GM12878 (cell line): ENCODE measurements at regions not wholly inside any gene's neighbourhood (a gene's known extent, or its start where the extent isn't known, plus 50 kb on each side); places are given as distances from the start of the nearest gene placed in this dataset.

Experiments
- ATAC-seq: fragments of 200-7000 bp; cut with Tn5 transposase; 3 replicates; pipeline ENCODE4 v1.9.1; 2020; ENCODE audit warnings: mild to moderate bottlenecking, moderate library complexity
- BruUV-seq: library from RNA; stranded (reverse); fragments of 400-500 nt; replicated peaks from 2 replicates; lab custom pipeline; 2021; lab: Mats Ljungman, UMichigan
- CTCF ChIA-PET: fragments of 300-600 bp; sonication (Branson Sonifier 250); formaldehyde crosslinking; extraction: SDS; loops from one replicate; lab custom pipeline; 2021; ENCODE audit warnings: inconsistent platforms; lab: Yijun Ruan, JAX
- POLR2A ChIA-PET: fragments of 350-600 bp; formaldehyde crosslinking; extraction: SDS; loops from one replicate; lab custom pipeline; 2021; ENCODE audit warnings: inconsistent platforms; lab: Charles Lee
- RAD21 ChIA-PET: fragments of 300-600 bp; sonication (Branson Sonifier 250); formaldehyde crosslinking; loops from one replicate; lab custom pipeline; 2023; ENCODE audit warnings: antibody characterized with exemption; ENCODE audit not compliant: unreplicated experiment; lab: Charles Lee
- SMC1A ChIA-PET: fragments of 300-600 bp; sonication (Branson Sonifier 250); formaldehyde crosslinking; loops from one replicate; lab custom pipeline; 2023; ENCODE audit not compliant: unreplicated experiment, uncharacterized antibody; lab: Charles Lee
- DNase-seq: peaks from one replicate; pipeline ENCODE4 v3.0.0-alpha.2; 2011; ENCODE audit warnings: low read depth, low spot score
- FAIRE-seq: peaks from 3 replicates; lab custom pipeline; 2011; peaks lifted over from hg19 to GRCh38; lab: Jason Lieb, UNC
- H2AFZ ChIP-seq: 2 replicates; pipeline ENCODE4 v1.6.0; 2011; ENCODE audit warnings: low read depth, low read length, control low read depth; ENCODE audit not compliant: control insufficient read depth
- H3K27ac ChIP-seq: 2 replicates; pipeline ENCODE4 v1.5.1; 2011; ENCODE audit warnings: control low read depth; ENCODE audit not compliant: control insufficient read depth, insufficient read depth
- H3K27me3 ChIP-seq, 2 experiments: replicated peaks in 1 of 2; 2 replicates each; pipeline versions ENCODE4 v1.6.0 to v1.6.1; 2011; ENCODE audit warnings: low read length in 1 of 2; ENCODE audit not compliant: control insufficient read depth in 2 of 2, insufficient read depth in 2 of 2
- H3K36me3 ChIP-seq, 2 experiments: 2 replicates each; pipeline ENCODE4 v1.5.1; 2011; ENCODE audit warnings: low read length in 1 of 2; ENCODE audit not compliant: control insufficient read depth in 2 of 2, insufficient read depth in 2 of 2
- H3K4me1 ChIP-seq: 2 replicates; pipeline ENCODE4 v1.6.1; 2011; ENCODE audit warnings: mild to moderate bottlenecking, low read length, moderate library complexity, mixed read lengths; ENCODE audit not compliant: control insufficient read depth, insufficient read depth
- H3K4me2 ChIP-seq: 2 replicates; pipeline ENCODE4 v1.6.0; 2011; ENCODE audit warnings: control low read depth; ENCODE audit not compliant: control insufficient read depth, insufficient read depth
- H3K4me3 ChIP-seq: fragments of 200-600 bp; sonication (generic); 2 replicates; pipeline ENCODE4 v1.5.1; 2016
- H3K79me2 ChIP-seq: 2 replicates; pipeline ENCODE4 v1.6.0; 2011; ENCODE audit warnings: low read length; ENCODE audit not compliant: control insufficient read depth, insufficient read depth
- H3K9ac ChIP-seq: 2 replicates; pipeline ENCODE4 v1.8.0; 2011; ENCODE audit warnings: low read length, control low read depth, mixed read lengths; ENCODE audit not compliant: control insufficient read depth, insufficient read depth
- H3K9me3 ChIP-seq: replicated peaks from 3 replicates; pipeline ENCODE4 v1.5.1; 2011; ENCODE audit warnings: mild to moderate bottlenecking, low read length; ENCODE audit not compliant: control insufficient read depth, insufficient read depth
- H4K20me1 ChIP-seq: 2 replicates; pipeline ENCODE4 v1.6.0; 2011; ENCODE audit not compliant: control insufficient read depth, insufficient read depth
- BACH1 ChIP-seq: fragments of 450-650 bp; IDR thresholded peaks from 2 replicates; pipeline ENCODE4 v1.6.1; 2017; ENCODE audit warnings: mild to moderate bottlenecking, borderline replicate concordance
- CHD2 ChIP-seq: IDR thresholded peaks from 2 replicates; pipeline ENCODE4 v1.6.1; 2011; ENCODE audit warnings: low read depth, low read length, improper control_type of control experiment, borderline replicate concordance
- CTCF ChIP-seq, 3 experiments: IDR thresholded peaks in 2 of 3; conservative IDR thresholded peaks in 1 of 3; 2 replicates each; pipeline ENCODE4 v1.5.1; 2011; ENCODE audit warnings: low read depth in 3 of 3, low read length in 3 of 3, mild to moderate bottlenecking in 3 of 3, control low read depth in 2 of 3, moderate library complexity in 2 of 3, inconsistent platforms in 1 of 3, mixed read lengths in 1 of 3; ENCODE audit not compliant: control insufficient read depth in 2 of 3, insufficient read depth in 1 of 3; ENCODE audit errors: extremely low read depth in 1 of 3
- EGR1 ChIP-seq, 2 experiments: IDR thresholded peaks; 1 replicate in 1 of 2; 2 replicates in 1 of 2; pipeline ENCODE4 v1.6.1; 2011 to 2012; ENCODE audit warnings: low read depth in 2 of 2, low read length in 2 of 2, borderline replicate concordance in 1 of 2, mild to moderate bottlenecking in 1 of 2, moderate library complexity in 1 of 2
- MEF2A ChIP-seq: IDR thresholded peaks from 2 replicates; pipeline ENCODE4 v1.6.1; 2011; ENCODE audit warnings: low read depth, mild to moderate bottlenecking, low read length, moderate library complexity; ENCODE audit not compliant: insufficient read depth
- MYB ChIP-seq: fragments of 150-350 bp; IDR thresholded peaks from 2 replicates; pipeline ENCODE4 v1.6.1; 2014; ENCODE audit warnings: mild to moderate bottlenecking, low read depth, low read length, borderline replicate concordance
- MYC ChIP-seq: IDR thresholded peaks from 2 replicates; pipeline ENCODE4 v1.6.1; 2011; ENCODE audit warnings: mild to moderate bottlenecking, low read length, moderate library complexity, inconsistent platforms; ENCODE audit not compliant: insufficient read depth, insufficient replicate concordance, insufficient read length, severe bottlenecking
- NFXL1 ChIP-seq: fragments of 450-650 bp; IDR thresholded peaks from 2 replicates; pipeline ENCODE4 v1.6.1; 2017; ENCODE audit warnings: antibody characterized with exemption, mild to moderate bottlenecking, borderline replicate concordance
- NR2F1 ChIP-seq: fragments of 450-650 bp; conservative IDR thresholded peaks from 2 replicates; pipeline ENCODE4 v1.6.1; 2017; ENCODE audit warnings: mild to moderate bottlenecking
- PBX3 ChIP-seq: IDR thresholded peaks from 2 replicates; pipeline ENCODE4 v1.6.1; 2011; ENCODE audit warnings: mild to moderate bottlenecking, low read depth, low read length, moderate library complexity; ENCODE audit not compliant: insufficient replicate concordance
- RBBP5 ChIP-seq: fragments of 200-600 bp; sonication (generic); conservative IDR thresholded peaks from 2 replicates; pipeline ENCODE4 v1.6.1; 2016
- RFX5 ChIP-seq: IDR thresholded peaks from 2 replicates; pipeline ENCODE4 v1.6.1; 2011; ENCODE audit warnings: low read depth, low read length, improper control_type of control experiment
- SIX5 ChIP-seq: IDR thresholded peaks from 2 replicates; pipeline ENCODE4 v1.6.1; 2011; ENCODE audit warnings: mild to moderate bottlenecking, low read depth, low read length, moderate library complexity; ENCODE audit not compliant: severe bottlenecking
- STAT1 ChIP-seq: fragments of 450-650 bp; conservative IDR thresholded peaks from 2 replicates; pipeline ENCODE4 v1.6.1; 2014; ENCODE audit warnings: antibody characterized with exemption, mild to moderate bottlenecking
- SUZ12 ChIP-seq: fragments of 200-600 bp; sonication (generic); IDR thresholded peaks from one replicate; pipeline ENCODE4 v1.6.1; 2018; ENCODE audit warnings: antibody characterized with exemption, mild to moderate bottlenecking; ENCODE audit not compliant: unreplicated experiment
- TAF1 ChIP-seq: IDR thresholded peaks from 2 replicates; pipeline ENCODE4 v1.6.1; 2011; ENCODE audit warnings: mild to moderate bottlenecking, low read depth, low read length, borderline replicate concordance
- USF2 ChIP-seq: IDR thresholded peaks from 2 replicates; pipeline ENCODE4 v1.6.1; 2011; ENCODE audit warnings: low read depth, low read length, improper control_type of control experiment, borderline replicate concordance
- YY1 ChIP-seq: IDR thresholded peaks from 2 replicates; pipeline ENCODE4 v1.6.1; 2011; ENCODE audit warnings: low read depth, mild to moderate bottlenecking, low read length
- WGBS: methylation state at CpG from one replicate; pipeline ENCODE4 v1.1.6; 2016; ENCODE audit warnings: low lambda C conversion rate; ENCODE audit not compliant: insufficient replicate concordance, insufficient coverage; ENCODE audit errors: missing lambda C conversion rate; 5-methylcytosine and 5-hydroxymethylcytosine counted together
- in situ Hi-C: fragments of 300-500 bp; cut with MboI; formaldehyde crosslinking; loops from 9 replicates; pipeline ENCODE4 v1.14.3; 2018; ENCODE audit warnings: mixed read lengths
- intact Hi-C: fragments of 100-400 bp; cut with micrococcal nuclease; formaldehyde crosslinking; loops from one replicate; pipeline ENCODE4 v1.14.2; 2022; ENCODE audit not compliant: unreplicated experiment
- TF ChIP-seq, protein P1 (sequence below): fragments of 450-650 bp; IDR thresholded peaks from 2 replicates; pipeline ENCODE4 v1.6.1; 2017; ENCODE audit warnings: mild to moderate bottlenecking

DNA sequence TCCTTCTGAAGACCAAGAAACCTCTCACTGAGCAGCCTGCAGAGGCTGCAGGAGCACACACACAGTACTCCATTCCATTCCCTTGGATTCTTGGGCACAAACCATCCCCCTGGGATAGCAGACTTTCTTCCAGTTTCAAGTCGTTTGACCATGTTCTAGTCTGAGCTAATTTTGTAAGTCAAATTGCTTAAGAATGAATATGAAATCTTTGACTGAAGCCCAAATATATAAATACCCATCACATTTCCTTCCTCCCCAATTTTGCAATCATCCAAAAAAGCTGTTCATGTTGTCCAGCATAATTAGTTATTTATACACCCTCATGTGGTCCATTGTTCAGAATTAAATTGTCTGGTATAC lies 231.2 kb upstream of the TPRG1 start:
- WGBS, result 0% methylated on average over 1 of the region's 1 CpG
- Histone ChIP-seq H3K9ac (no peak overlapping the region), H3K4me2 (no peak overlapping the region), H2AFZ (no peak overlapping the region), H3K9me3 (no peaks in the 10 kb centered on the region), H3K27me3 (peaks cover 0 to 5% of the 10 kb centered on the region in 2 experiments; a peak in 1 of 4 replicates), H3K79me2 (no peaks in the 10 kb centered on the region), H4K20me1 (no peaks in the 10 kb centered on the region), H3K4me1 (no peaks in the 10 kb centered on the region), H3K4me3 (no peak overlapping the region), H3K36me3 (no peaks in the 10 kb centered on the region), H3K27ac (no peak overlapping the region)
- ChIA-PET CTCF (interaction anchor here (7.4 kb wide), 1 partner anchor 14 kb away, joined by 64 read pairs; no protein-coding TSS in a partner anchor), RAD21 (no interaction called here), POLR2A (no interaction called here), SMC1A (no interaction called here)
- ATAC-seq (no peak), DNase-seq (no peak), FAIRE-seq (no peak)
- TF ChIP-seq RFX5, result no peak
- TF ChIP-seq YY1, result no peak
- TF ChIP-seq TAF1, result no peak
- TF ChIP-seq, protein P1, sequence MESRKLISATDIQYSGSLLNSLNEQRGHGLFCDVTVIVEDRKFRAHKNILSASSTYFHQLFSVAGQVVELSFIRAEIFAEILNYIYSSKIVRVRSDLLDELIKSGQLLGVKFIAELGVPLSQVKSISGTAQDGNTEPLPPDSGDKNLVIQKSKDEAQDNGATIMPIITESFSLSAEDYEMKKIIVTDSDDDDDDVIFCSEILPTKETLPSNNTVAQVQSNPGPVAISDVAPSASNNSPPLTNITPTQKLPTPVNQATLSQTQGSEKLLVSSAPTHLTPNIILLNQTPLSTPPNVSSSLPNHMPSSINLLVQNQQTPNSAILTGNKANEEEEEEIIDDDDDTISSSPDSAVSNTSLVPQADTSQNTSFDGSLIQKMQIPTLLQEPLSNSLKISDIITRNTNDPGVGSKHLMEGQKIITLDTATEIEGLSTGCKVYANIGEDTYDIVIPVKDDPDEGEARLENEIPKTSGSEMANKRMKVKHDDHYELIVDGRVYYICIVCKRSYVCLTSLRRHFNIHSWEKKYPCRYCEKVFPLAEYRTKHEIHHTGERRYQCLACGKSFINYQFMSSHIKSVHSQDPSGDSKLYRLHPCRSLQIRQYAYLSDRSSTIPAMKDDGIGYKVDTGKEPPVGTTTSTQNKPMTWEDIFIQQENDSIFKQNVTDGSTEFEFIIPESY, result no peak
- TF ChIP-seq USF2, result no peak
- no peak for TF ChIP-seq SUZ12
- no peak for TF ChIP-seq MEF2A
- no peak for TF ChIP-seq NFXL1
- TF ChIP-seq BACH1, result no peak
- no peak for TF ChIP-seq RBBP5
- TF ChIP-seq CTCF (IDR thresholded peaks at IDR 0.05 in 2 of 3, conservative IDR thresholded peaks at IDR 0.05 in 1 of 3; ENCODE audit: control insufficient read depth in 2 of 3, extremely low read depth in 1 of 3, insufficient read depth in 1 of 3, low read depth in 3 of 3, low read length in 3 of 3), result no peak
- TF ChIP-seq EGR1 (IDR thresholded peaks at IDR 0.05; ENCODE audit: borderline replicate concordance in 1 of 2, low read depth in 2 of 2, low read length in 2 of 2), result no peak
- TF ChIP-seq CHD2, result no peak
- TF ChIP-seq STAT1, result no peak
- no peak for TF ChIP-seq SIX5
- no peak for TF ChIP-seq MYB
- TF ChIP-seq MYC, result no peak
- TF ChIP-seq NR2F1, result no peak
- no peak for TF ChIP-seq PBX3
- in situ Hi-C loops, result no loop called here
- no TSS peak for BruUV-seq
- intact Hi-C loops, result no loop called here
